Fibroblast of skin of back (primary cell): ENCODE measurements at regions not wholly inside any gene's neighbourhood (a gene's known extent, or its start where the extent isn't known, plus 50 kb on each side); places are given as distances from the start of the nearest gene placed in this dataset.

Source experiments
- DNase-seq: peaks from one replicate; pipeline ENCODE4 v3.0.0-alpha.2; 2013

- no peak for DNase-seq
Measured at GRCh38 chr7:27464970-27465369, 197.7 kb downstream of the HIBADH start.

GRCh38 chr7:27466703-27467102 lies 196.0 kb downstream of the HIBADH start:
- DNase-seq: no peak

GRCh38 chr7:27472043-27472442 lies 190.6 kb downstream of the HIBADH start:
- no peak for DNase-seq
